ENCODE measurements at regions not wholly inside any gene's neighbourhood (a gene's known extent, or its start where the extent isn't known, plus 50 kb on each side); places are given as distances from the start of the nearest gene placed in this dataset.
"Not testable (repeated sequence)": the region's sequence is repeated elsewhere in the genome, so short reads cannot be mapped to it uniquely, and the experiment has no call there.

DNA sequence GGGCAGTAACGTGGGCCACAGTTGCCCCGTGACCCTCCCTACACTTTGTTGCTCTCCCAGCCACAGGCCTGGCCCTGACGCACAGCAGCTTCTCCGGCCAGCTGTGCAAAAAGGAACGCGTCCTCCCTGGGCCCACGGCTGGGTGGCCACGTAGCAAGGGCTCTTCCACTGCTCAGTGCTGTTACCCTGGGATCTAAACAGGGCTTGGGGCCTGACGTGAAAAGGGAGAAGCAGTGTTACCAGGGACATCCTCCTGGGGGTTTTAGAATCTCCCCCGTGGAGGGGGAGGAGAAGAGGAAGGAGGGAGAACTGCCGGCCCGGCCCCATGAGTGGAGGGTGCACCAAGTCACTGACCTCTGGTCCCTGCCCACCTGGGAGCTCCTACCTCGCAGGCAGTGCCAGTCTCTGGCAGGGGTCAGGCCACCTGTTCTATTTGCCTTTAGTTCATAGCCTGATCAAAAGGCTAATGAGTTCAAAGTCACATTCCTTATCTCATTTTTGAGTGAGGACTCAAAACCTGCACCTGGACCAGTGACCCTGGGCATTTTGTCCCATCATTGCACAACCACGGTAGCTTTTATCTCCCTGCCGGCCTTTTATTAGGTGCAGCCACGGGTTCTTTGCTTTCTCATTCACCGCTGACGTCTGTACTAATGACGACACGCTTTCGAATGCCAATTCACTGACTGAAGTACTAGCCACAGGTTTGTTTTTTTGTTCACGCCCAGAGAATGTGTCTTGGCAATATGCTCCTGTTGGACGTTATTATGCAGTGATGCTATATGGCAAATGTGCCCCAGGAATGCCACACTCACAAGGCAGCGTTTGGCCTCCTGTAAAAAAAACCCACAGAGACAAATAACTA, 4424.6 kb upstream of the TPTE start:
- H3K27me3 Mint-ChIP-seq; H3K4me1 Mint-ChIP-seq; H3K4me3 ChIP-seq (ENCODE audit: low read length); CTCF ChIA-PET; H3K36me3 Mint-ChIP-seq; DNase-seq; H3K4me1 ChIP-seq (ENCODE audit: control insufficient read depth in 2 of 2, insufficient read depth in 2 of 2, low read length in 2 of 2); H3K36me3 ChIP-seq (ENCODE audit: control insufficient read depth in 2 of 3, insufficient read depth in 3 of 3, low read length in 3 of 3); H3K27ac ChIP-seq (ENCODE audit: low read depth, low read length); intact Hi-C loops (cut with micrococcal nuclease); POLR2A ChIA-PET; H3K4me3 Mint-ChIP-seq; H3K27ac Mint-ChIP-seq; H3K27me3 ChIP-seq (ENCODE audit: control insufficient read depth in 2 of 2, insufficient read depth in 2 of 2, low read length in 2 of 2); H3K9me3 Mint-ChIP-seq; H3K9me3 ChIP-seq (ENCODE audit: control insufficient read depth in 2 of 3, low read length in 3 of 3); ATAC-seq: not testable (repeated sequence)

DNA sequence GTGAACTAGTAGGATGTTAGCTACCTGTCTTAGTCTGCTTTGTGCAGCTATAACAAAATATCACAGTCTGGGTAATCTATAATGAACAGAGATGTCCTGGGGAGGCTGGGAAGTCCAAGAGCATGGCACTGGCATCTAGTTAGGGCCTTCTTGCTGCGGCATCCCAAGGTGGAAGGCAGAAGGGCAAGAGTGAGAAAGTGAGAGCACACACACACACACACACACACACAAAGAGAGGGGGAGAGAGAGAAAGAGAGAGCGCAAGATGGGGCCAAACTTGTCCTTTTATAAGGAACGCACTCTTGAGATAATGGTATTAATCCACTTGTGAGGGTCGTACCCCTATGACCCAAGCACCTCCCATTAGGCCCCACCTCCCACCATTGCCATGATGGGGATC, 4423.6 kb upstream of the TPTE start:
- H3K27ac Mint-ChIP-seq; H3K27ac ChIP-seq (ENCODE audit: low read depth, low read length); H3K27me3 Mint-ChIP-seq; H3K36me3 ChIP-seq (ENCODE audit: control insufficient read depth in 2 of 3, insufficient read depth in 3 of 3, low read length in 3 of 3); H3K4me3 Mint-ChIP-seq; H3K4me1 Mint-ChIP-seq; ATAC-seq; CTCF ChIA-PET; intact Hi-C loops (cut with micrococcal nuclease); H3K4me3 ChIP-seq (ENCODE audit: low read length); H3K9me3 Mint-ChIP-seq; H3K36me3 Mint-ChIP-seq; DNase-seq; H3K27me3 ChIP-seq (ENCODE audit: control insufficient read depth in 2 of 2, insufficient read depth in 2 of 2, low read length in 2 of 2); H3K9me3 ChIP-seq (ENCODE audit: control insufficient read depth in 2 of 3, low read length in 3 of 3); H3K4me1 ChIP-seq (ENCODE audit: control insufficient read depth in 2 of 2, insufficient read depth in 2 of 2, low read length in 2 of 2); POLR2A ChIA-PET: not testable (repeated sequence)

DNA sequence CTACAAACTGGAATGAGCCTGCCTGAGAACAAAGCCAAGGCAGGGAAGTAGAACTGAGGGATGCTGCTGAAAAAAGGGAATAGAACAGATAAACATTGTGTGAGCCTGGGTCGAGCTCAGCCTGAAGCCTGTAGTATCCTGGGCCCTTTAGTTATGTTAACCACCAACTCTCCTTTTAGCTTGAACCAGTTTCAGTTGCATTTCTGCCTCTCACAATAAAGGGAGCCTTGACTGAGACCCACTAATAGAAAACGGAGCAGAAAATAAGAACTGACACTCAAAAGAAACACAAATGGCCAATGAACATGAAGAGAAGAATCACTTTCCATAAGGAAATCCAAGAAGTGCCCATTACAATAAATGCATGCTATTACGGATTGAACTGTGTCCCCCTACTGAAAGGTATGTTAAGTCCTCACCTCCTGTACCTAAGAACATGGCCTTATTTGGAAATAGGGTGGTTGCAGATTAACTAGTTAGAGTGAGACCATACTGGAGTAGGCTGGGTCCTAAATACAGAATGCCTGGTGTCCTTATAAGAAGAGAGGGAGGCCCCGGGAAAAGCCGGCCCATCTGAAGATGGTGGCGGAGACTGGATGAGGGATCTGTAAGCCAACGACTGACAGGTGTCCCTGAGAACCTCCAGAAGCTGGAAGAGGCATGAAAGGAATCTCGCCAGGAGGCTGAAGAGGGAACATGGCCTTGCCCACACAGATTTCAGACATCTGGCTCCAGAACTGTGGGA, 4423.0 kb upstream of the TPTE start:
- H3K4me1 ChIP-seq (ENCODE audit: control insufficient read depth in 2 of 2, insufficient read depth in 2 of 2, low read length in 2 of 2); POLR2A ChIA-PET; H3K4me3 Mint-ChIP-seq; H3K36me3 Mint-ChIP-seq; H3K36me3 ChIP-seq (ENCODE audit: control insufficient read depth in 2 of 3, insufficient read depth in 3 of 3, low read length in 3 of 3); H3K9me3 Mint-ChIP-seq; DNase-seq; H3K4me1 Mint-ChIP-seq; H3K27ac Mint-ChIP-seq; ATAC-seq; CTCF ChIA-PET; H3K27me3 Mint-ChIP-seq; H3K9me3 ChIP-seq (ENCODE audit: control insufficient read depth in 2 of 3, low read length in 3 of 3); H3K27ac ChIP-seq (ENCODE audit: low read depth, low read length); H3K27me3 ChIP-seq (ENCODE audit: control insufficient read depth in 2 of 2, insufficient read depth in 2 of 2, low read length in 2 of 2); intact Hi-C loops (cut with micrococcal nuclease); H3K4me3 ChIP-seq (ENCODE audit: low read length): not testable (repeated sequence)

DNA sequence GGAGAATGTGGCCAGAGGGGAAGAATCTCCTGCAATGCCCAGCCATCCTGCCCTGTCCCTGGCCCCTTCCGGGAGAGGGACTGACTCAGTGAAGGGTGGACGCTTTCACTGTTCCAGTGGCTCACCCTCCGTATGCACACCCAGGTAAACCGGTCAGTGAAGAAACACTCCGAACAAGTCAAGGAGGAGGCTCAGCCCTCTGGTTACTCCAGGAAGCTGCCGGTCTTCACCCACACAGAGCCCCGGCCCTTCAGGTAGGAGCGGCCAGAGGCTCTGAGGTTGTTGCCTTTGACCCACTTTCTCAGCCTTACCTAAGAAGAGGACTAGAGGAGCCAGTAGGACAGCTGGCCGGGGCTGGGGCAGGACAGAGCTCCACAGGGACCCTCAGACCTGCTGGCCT, 4419.8 kb upstream of the TPTE start:
- POLR2A ChIA-PET; H3K36me3 Mint-ChIP-seq; H3K27ac Mint-ChIP-seq; ATAC-seq; DNase-seq; H3K4me3 ChIP-seq (ENCODE audit: low read length); H3K4me1 Mint-ChIP-seq; H3K4me3 Mint-ChIP-seq; H3K4me1 ChIP-seq (ENCODE audit: control insufficient read depth in 2 of 2, insufficient read depth in 2 of 2, low read length in 2 of 2); CTCF ChIA-PET; H3K27me3 ChIP-seq (ENCODE audit: control insufficient read depth in 2 of 2, insufficient read depth in 2 of 2, low read length in 2 of 2); H3K9me3 Mint-ChIP-seq; intact Hi-C loops (cut with micrococcal nuclease); H3K36me3 ChIP-seq (ENCODE audit: control insufficient read depth in 2 of 3, insufficient read depth in 3 of 3, low read length in 3 of 3); H3K9me3 ChIP-seq (ENCODE audit: control insufficient read depth in 2 of 3, low read length in 3 of 3); H3K27me3 Mint-ChIP-seq; H3K27ac ChIP-seq (ENCODE audit: low read depth, low read length): not testable (repeated sequence)

DNA sequence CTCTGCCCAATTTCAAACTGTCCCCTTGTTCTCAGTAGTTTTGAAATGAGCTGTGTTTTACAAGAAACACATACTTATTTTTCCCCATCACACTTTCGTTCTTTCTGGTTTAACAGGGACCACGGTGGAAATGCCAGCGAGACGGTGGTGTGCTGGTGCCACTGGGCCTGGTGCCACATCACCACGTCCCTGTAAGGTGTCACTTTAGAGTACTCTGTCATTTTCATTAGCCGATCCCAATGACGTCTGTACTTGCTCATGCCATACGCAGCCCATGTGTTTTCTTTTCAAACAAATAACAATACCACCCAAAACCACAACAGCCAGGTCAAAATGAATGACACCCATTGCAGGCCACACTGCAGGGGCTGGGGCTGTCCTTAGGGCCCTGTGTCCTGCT, 4416.8 kb upstream of the TPTE start:
- H3K4me3 ChIP-seq (ENCODE audit: low read length); H3K4me1 Mint-ChIP-seq; H3K27me3 ChIP-seq (ENCODE audit: control insufficient read depth in 2 of 2, insufficient read depth in 2 of 2, low read length in 2 of 2); H3K27ac ChIP-seq (ENCODE audit: low read depth, low read length); POLR2A ChIA-PET; H3K4me3 Mint-ChIP-seq; H3K36me3 Mint-ChIP-seq; ATAC-seq; DNase-seq; H3K27me3 Mint-ChIP-seq; CTCF ChIA-PET; intact Hi-C loops (cut with micrococcal nuclease); H3K27ac Mint-ChIP-seq; H3K36me3 ChIP-seq (ENCODE audit: control insufficient read depth in 2 of 3, insufficient read depth in 3 of 3, low read length in 3 of 3); H3K9me3 Mint-ChIP-seq; H3K9me3 ChIP-seq (ENCODE audit: control insufficient read depth in 2 of 3, low read length in 3 of 3); H3K4me1 ChIP-seq (ENCODE audit: control insufficient read depth in 2 of 2, insufficient read depth in 2 of 2, low read length in 2 of 2): not testable (repeated sequence)

DNA sequence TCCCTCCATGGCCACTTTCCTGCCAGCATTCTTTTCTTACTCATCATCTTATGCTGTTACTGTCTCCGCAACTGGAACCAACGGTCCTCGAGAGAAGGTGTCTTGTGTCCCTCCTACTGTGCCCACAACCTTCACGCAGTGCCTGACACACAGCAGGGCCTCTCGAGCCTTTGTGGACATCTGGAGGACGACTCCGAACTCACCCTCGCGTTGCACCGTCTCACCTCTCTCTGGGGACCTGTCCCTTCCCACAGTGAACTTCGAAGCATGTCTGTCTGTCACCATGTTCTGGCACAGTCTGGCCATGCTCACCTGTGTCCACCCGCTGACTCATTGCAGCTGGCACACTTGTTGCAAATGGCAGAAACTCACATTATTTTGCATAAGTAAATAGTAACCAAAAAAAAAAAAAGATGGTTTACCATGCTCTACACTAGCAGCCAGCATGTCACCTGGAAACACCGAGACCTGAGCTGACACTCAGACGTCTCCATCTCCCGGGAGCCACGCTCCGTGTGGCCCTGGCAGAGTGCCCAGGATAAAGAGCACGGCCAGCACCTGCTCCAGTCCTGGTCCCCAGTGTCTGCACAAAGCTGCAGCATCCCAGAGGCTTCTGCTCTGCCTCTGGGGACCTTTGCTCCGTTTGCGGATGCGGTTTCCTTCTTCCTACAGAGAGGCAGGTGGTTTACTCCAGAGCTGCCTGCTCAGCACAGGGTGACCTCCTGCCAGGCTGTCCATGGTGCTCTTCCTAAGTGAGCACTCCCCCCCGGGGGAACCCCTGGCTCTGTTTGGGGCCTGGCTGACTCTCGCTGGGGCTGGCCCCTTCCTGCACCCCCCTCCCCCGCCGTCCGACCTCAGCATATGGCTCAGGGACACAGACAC, 4414.5 kb upstream of the TPTE start:
- H3K9me3 Mint-ChIP-seq; intact Hi-C loops (cut with micrococcal nuclease): not testable (repeated sequence)

More for the DNA sequence above, 4414.5 kb upstream of the TPTE start:
- H3K9me3 ChIP-seq (ENCODE audit: control insufficient read depth in 2 of 3, low read length in 3 of 3); H3K4me3 Mint-ChIP-seq; H3K27me3 ChIP-seq (ENCODE audit: control insufficient read depth in 2 of 2, insufficient read depth in 2 of 2, low read length in 2 of 2); POLR2A ChIA-PET; H3K36me3 ChIP-seq (ENCODE audit: control insufficient read depth in 2 of 3, insufficient read depth in 3 of 3, low read length in 3 of 3); H3K27me3 Mint-ChIP-seq; H3K4me1 ChIP-seq (ENCODE audit: control insufficient read depth in 2 of 2, insufficient read depth in 2 of 2, low read length in 2 of 2); H3K36me3 Mint-ChIP-seq; H3K27ac ChIP-seq (ENCODE audit: low read depth, low read length); CTCF ChIA-PET; H3K27ac Mint-ChIP-seq; ATAC-seq; H3K4me1 Mint-ChIP-seq; H3K4me3 ChIP-seq (ENCODE audit: low read length): not testable (repeated sequence)
- DNase-seq = peak in 1 of 9 donors; percentile 3

Data from naive thymus-derived CD4-positive, alpha-beta T cell (primary cell).